Kidney (tissue), 13 donors: ENCODE measurements at regions not wholly inside any gene's neighbourhood (a gene's known extent, or its start where the extent isn't known, plus 50 kb on each side); places are given as distances from the start of the nearest gene placed in this dataset.
A peak's percentile ranks its signal among the peaks of the same experiment; 100 is the strongest.

Source experiments
- DNase-seq, 5 donors: peaks; one replicate each; pipeline ENCODE4 v3.0.0-alpha.2; 2013 to 2020
- FAIRE-seq: peaks from 2 replicates; lab custom pipeline; 2012; peaks lifted over from hg19 to GRCh38; lab: Jason Lieb, UNC
- H3K27ac ChIP-seq, 2 donors: one replicate each; pipeline ENCODE4 v1.7.0; 2013; ENCODE audit warnings: low read depth in 2 of 2, low read length in 2 of 2, inconsistent platforms in 1 of 2
- H3K27me3 ChIP-seq: one replicate; pipeline ENCODE4 v1.7.1; 2013; ENCODE audit warnings: low read length, inconsistent platforms; ENCODE audit not compliant: control insufficient read depth, insufficient read depth
- H3K36me3 ChIP-seq, 3 donors: one replicate each; pipeline versions ENCODE4 v1.7.0 to v1.7.1; 2013; ENCODE audit warnings: low read length in 3 of 3, control low read depth in 1 of 3, inconsistent platforms in 1 of 3; ENCODE audit not compliant: insufficient read depth in 3 of 3, control insufficient read depth in 2 of 3
- H3K4me1 ChIP-seq, 3 donors: one replicate each; pipeline versions ENCODE4 v1.7.0 to v1.7.1; 2013; ENCODE audit warnings: low read length in 3 of 3, inconsistent platforms in 1 of 3, low read depth in 1 of 3; ENCODE audit not compliant: control insufficient read depth in 2 of 3, insufficient read depth in 2 of 3
- H3K4me3 ChIP-seq, 3 donors: one replicate each; pipeline versions ENCODE4 v1.7.0 to v1.8.1; 2013; ENCODE audit warnings: low read length in 3 of 3, control low read depth in 1 of 3, inconsistent platforms in 1 of 3
- H3K9ac ChIP-seq, 3 donors: one replicate each; pipeline versions ENCODE4 v1.7.0 to v1.7.1; 2013; ENCODE audit warnings: low read length in 3 of 3, control low read depth in 1 of 3, inconsistent platforms in 1 of 3
- H3K9me3 ChIP-seq, 3 donors: one replicate each; pipeline versions ENCODE4 v1.7.0 to v1.7.1; 2013; ENCODE audit warnings: low read length in 3 of 3, control low read depth in 1 of 3, inconsistent platforms in 1 of 3; ENCODE audit not compliant: control insufficient read depth in 2 of 3, insufficient read depth in 1 of 3
- CTCF ChIP-seq: IDR thresholded peaks from 3 replicates; pipeline ENCODE4 v1.5.1; 2012; ENCODE audit warnings: mild to moderate bottlenecking, moderate library complexity, borderline replicate concordance; ENCODE audit not compliant: insufficient read depth; ENCODE audit errors: extremely low read depth
- intact Hi-C: fragments of 100-400 bp; cut with DNase I; formaldehyde crosslinking; loops from one replicate; pipeline ENCODE4 v1.11.1; 2022
- donor health status: control.
- donor health status: control.
- donor health status: control.
- donor health status: control.
- donor health status: control.
- donor health status: DM: yes; HTN: yes; CAD: no.
- donor health status: Normal renal cell carcinoma (clear cell type).

- Histone ChIP-seq H3K4me1 (peaks cover 0 to 1% (median 0%) of the 10 kb centered on the region in 3 donors), H3K27ac (no peak overlapping the region), H3K27me3 (no peaks in the 10 kb centered on the region), H3K36me3 (no peaks in the 10 kb centered on the region), H3K9ac (no peak overlapping the region), H3K9me3 (no peaks in the 10 kb centered on the region), H3K4me3 (no peak overlapping the region)
- DNase-seq: no peak
- no peak for TF ChIP-seq CTCF
- intact Hi-C loops: no loop called here
- FAIRE-seq: no peak
Observed at GRCh38 chr3:160057331-160057730, 68.7 kb downstream of the IL12A start.

GRCh38 chr3:160060409-160061027 lies 71.9 kb downstream of the IL12A start:
- Histone ChIP-seq H3K4me1 (no peaks in the 10 kb centered on the region), H3K9me3 (no peaks in the 10 kb centered on the region), H3K4me3 (no peak overlapping the region), H3K9ac (no peak overlapping the region), H3K27ac (no peak overlapping the region), H3K27me3 (no peaks in the 10 kb centered on the region), H3K36me3 (no peaks in the 10 kb centered on the region)
- DNase-seq: peak in 1 of 5 donors; percentile 65
- TF ChIP-seq CTCF: no peak
- intact Hi-C loops: no loop called here
- no peak for FAIRE-seq

DNA sequence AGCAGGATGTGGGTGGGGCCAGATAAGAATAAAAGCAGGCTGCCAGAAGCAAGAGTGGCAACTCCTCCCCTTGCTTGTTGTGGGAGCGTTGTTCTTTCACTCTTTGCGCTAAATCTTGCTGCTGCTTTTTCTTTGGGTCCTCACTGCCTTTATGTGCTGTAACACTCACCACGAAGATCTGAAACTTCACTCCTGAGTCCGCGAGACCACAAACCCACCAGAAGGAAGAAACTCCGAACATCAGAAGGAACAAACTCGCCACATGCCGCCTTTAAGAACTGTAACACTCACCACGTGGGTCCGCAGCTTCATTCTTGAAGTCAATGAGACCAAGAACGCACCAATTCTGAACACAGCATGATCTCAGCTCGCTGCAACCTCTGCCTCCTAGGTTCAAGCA lies 72.9 kb downstream of the IL12A start:
- H3K9me3 ChIP-seq: no peaks in the 10 kb centered on the region
- H3K27me3 ChIP-seq: no peaks in the 10 kb centered on the region
- H3K36me3 ChIP-seq: no peaks in the 10 kb centered on the region
- no peak overlapping the region for H3K27ac ChIP-seq
- DNase-seq (no peak), FAIRE-seq (no peak)
- intact Hi-C loops: no loop called here
- H3K9ac ChIP-seq: no peak overlapping the region
- H3K4me1 ChIP-seq: no peaks in the 10 kb centered on the region
- no peak for TF ChIP-seq CTCF
- H3K4me3 ChIP-seq: no peak overlapping the region

DNA sequence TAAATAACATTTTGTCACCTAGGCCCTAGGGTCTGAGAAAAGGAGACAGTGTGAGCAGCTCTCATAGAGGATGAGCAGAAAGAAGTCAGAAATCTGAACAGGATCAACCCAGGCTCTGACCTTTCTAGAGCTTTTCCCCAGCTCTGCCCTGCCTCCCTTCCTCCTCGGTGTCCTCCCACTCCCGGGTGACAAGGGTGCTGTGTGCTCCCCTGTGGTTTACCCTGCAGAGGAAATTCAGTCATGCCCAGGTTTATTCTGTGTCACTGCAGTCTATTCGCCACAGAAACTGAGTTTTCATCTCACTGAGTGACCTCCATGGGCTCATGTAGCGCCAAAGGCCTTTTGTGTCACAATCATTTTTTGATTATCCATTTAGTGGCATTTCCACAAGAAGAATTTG lies 76.6 kb downstream of the IL12A start:
- H3K27me3 ChIP-seq: no peaks in the 10 kb centered on the region
- DNase-seq: no peak
- TF ChIP-seq CTCF: no peak
- H3K4me3 ChIP-seq: no peak overlapping the region
- H3K9ac ChIP-seq: no peak overlapping the region
- H3K4me1 ChIP-seq: no peaks in the 10 kb centered on the region
- H3K27ac ChIP-seq: no peak overlapping the region
- intact Hi-C loops: no loop called here
- no peak for FAIRE-seq
- no peaks in the 10 kb centered on the region for H3K9me3 ChIP-seq
- H3K36me3 ChIP-seq: no peaks in the 10 kb centered on the region
